ENCODE measurements at regions not wholly inside any gene's neighbourhood (a gene's known extent, or its start where the extent isn't known, plus 50 kb on each side); places are given as distances from the start of the nearest gene placed in this dataset.

DNA sequence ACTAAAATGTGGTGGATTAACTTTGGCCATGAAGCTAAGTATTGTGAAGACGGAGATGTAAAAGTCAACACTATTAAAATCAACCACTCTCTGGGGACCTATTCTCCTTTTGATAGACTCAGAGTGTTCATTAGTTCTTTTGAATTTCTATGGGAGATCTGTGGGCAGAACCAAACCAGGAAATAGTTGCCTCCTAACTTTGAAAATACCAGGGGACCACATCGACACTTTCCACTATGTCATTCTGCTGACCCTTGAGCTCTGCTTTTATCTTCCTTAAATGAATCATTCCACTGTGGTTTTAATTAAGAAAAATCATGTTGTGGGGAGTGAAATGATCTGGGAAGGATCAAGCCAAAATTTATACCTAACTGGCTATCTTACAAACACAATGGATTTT lies 960.5 kb downstream of the GATA3 start:
- TF ChIP-seq, protein P1, sequence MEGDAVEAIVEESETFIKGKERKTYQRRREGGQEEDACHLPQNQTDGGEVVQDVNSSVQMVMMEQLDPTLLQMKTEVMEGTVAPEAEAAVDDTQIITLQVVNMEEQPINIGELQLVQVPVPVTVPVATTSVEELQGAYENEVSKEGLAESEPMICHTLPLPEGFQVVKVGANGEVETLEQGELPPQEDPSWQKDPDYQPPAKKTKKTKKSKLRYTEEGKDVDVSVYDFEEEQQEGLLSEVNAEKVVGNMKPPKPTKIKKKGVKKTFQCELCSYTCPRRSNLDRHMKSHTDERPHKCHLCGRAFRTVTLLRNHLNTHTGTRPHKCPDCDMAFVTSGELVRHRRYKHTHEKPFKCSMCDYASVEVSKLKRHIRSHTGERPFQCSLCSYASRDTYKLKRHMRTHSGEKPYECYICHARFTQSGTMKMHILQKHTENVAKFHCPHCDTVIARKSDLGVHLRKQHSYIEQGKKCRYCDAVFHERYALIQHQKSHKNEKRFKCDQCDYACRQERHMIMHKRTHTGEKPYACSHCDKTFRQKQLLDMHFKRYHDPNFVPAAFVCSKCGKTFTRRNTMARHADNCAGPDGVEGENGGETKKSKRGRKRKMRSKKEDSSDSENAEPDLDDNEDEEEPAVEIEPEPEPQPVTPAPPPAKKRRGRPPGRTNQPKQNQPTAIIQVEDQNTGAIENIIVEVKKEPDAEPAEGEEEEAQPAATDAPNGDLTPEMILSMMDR (IDR thresholded peaks at IDR 0.05): no peak
- TF ChIP-seq POLR2A (IDR thresholded peaks at IDR 0.05): no peak
